ENCODE measurements at regions not wholly inside any gene's neighbourhood (a gene's known extent, or its start where the extent isn't known, plus 50 kb on each side); places are given as distances from the start of the nearest gene placed in this dataset.

- Histone ChIP-seq H3K4me2 (ENCODE audit: low read depth, low read length, poor library complexity, severe bottlenecking) (no peak overlapping the region), H3K9me2 (replicated peaks; ENCODE audit: insufficient read depth, low read length) (no peaks in the 10 kb centered on the region), H3K79me2 (ENCODE audit: insufficient read depth, low read length) (no peaks in the 10 kb centered on the region), H3K9me3 (ENCODE audit: insufficient read depth, low read length) (no peaks in the 10 kb centered on the region), H3K36me3 (ENCODE audit: low read length) (no peaks in the 10 kb centered on the region), H3K27ac (ENCODE audit: low read depth, low read length) (no peak overlapping the region), H3K4me3 (ENCODE audit: insufficient read depth, low read length, poor library complexity, severe bottlenecking) (no peak overlapping the region), H4K20me1 (ENCODE audit: low read depth, low read length) (no peaks in the 10 kb centered on the region), H3K27me3 (ENCODE audit: low read length) (no peaks in the 10 kb centered on the region), H3F3A (ENCODE audit: insufficient read depth) (no peaks in the 10 kb centered on the region), H2AFZ (ENCODE audit: low read depth, low read length, severe bottlenecking) (no peak overlapping the region), H3K9ac (ENCODE audit: low read length) (no peak overlapping the region)
- TF ChIP-seq EZH2phosphoT487 (conservative IDR thresholded peaks at IDR 0.05; ENCODE audit: low read length) (no peak), CTCF (IDR thresholded peaks at IDR 0.05; ENCODE audit: insufficient read depth, low read length, poor library complexity, severe bottlenecking) (no peak)
Measured at GRCh38 chr5:135162661-135163265, 128.7 kb upstream of the PITX1 start.

- no peaks in the 10 kb centered on the region for H3F3A ChIP-seq (ENCODE audit: insufficient read depth)
Measured at GRCh38 chr5:135161221-135161620, 127.2 kb upstream of the PITX1 start.

GRCh38 chr5:135160036-135160675, 126.1 kb upstream of the PITX1 start:
- Histone ChIP-seq H3F3A (ENCODE audit: insufficient read depth) (no peaks in the 10 kb centered on the region), H3K27me3 (ENCODE audit: low read length) (no peaks in the 10 kb centered on the region), H3K4me2 (ENCODE audit: low read depth, low read length, poor library complexity, severe bottlenecking) (no peak overlapping the region), H3K9me2 (replicated peaks; ENCODE audit: insufficient read depth, low read length) (no peaks in the 10 kb centered on the region), H2AFZ (ENCODE audit: low read depth, low read length, severe bottlenecking) (no peak overlapping the region), H3K9me3 (ENCODE audit: insufficient read depth, low read length) (no peaks in the 10 kb centered on the region), H3K36me3 (ENCODE audit: low read length) (no peaks in the 10 kb centered on the region), H3K9ac (ENCODE audit: low read length) (no peak overlapping the region), H4K20me1 (ENCODE audit: low read depth, low read length) (no peaks in the 10 kb centered on the region), H3K4me3 (ENCODE audit: insufficient read depth, low read length, poor library complexity, severe bottlenecking) (no peak overlapping the region), H3K79me2 (ENCODE audit: insufficient read depth, low read length) (no peaks in the 10 kb centered on the region), H3K27ac (ENCODE audit: low read depth, low read length) (no peak overlapping the region)
- TF ChIP-seq EZH2phosphoT487 (conservative IDR thresholded peaks at IDR 0.05; ENCODE audit: low read length) (no peak), CTCF (IDR thresholded peaks at IDR 0.05; ENCODE audit: insufficient read depth, low read length, poor library complexity, severe bottlenecking) (no peak)

More at GRCh38 chr5:135161221-135161620, 127.2 kb upstream of the PITX1 start:
- Histone ChIP-seq H3K36me3 (ENCODE audit: low read length) (no peaks in the 10 kb centered on the region), H3K4me3 (ENCODE audit: insufficient read depth, low read length, poor library complexity, severe bottlenecking) (no peak overlapping the region), H3K9ac (ENCODE audit: low read length) (no peak overlapping the region), H3K27ac (ENCODE audit: low read depth, low read length) (no peak overlapping the region), H3K4me2 (ENCODE audit: low read depth, low read length, poor library complexity, severe bottlenecking) (no peak overlapping the region), H3K27me3 (ENCODE audit: low read length) (no peaks in the 10 kb centered on the region), H3K79me2 (ENCODE audit: insufficient read depth, low read length) (no peaks in the 10 kb centered on the region), H2AFZ (ENCODE audit: low read depth, low read length, severe bottlenecking) (no peak overlapping the region), H4K20me1 (ENCODE audit: low read depth, low read length) (no peaks in the 10 kb centered on the region), H3K9me2 (replicated peaks; ENCODE audit: insufficient read depth, low read length) (no peaks in the 10 kb centered on the region), H3K9me3 (ENCODE audit: insufficient read depth, low read length) (no peaks in the 10 kb centered on the region)
- TF ChIP-seq CTCF (IDR thresholded peaks at IDR 0.05; ENCODE audit: insufficient read depth, low read length, poor library complexity, severe bottlenecking) (no peak), EZH2phosphoT487 (conservative IDR thresholded peaks at IDR 0.05; ENCODE audit: low read length) (no peak)

All from SU-DHL-6 (cell line).